ENCODE measurements at regions not wholly inside any gene's neighbourhood (a gene's known extent, or its start where the extent isn't known, plus 50 kb on each side); places are given as distances from the start of the nearest gene placed in this dataset.

DNA sequence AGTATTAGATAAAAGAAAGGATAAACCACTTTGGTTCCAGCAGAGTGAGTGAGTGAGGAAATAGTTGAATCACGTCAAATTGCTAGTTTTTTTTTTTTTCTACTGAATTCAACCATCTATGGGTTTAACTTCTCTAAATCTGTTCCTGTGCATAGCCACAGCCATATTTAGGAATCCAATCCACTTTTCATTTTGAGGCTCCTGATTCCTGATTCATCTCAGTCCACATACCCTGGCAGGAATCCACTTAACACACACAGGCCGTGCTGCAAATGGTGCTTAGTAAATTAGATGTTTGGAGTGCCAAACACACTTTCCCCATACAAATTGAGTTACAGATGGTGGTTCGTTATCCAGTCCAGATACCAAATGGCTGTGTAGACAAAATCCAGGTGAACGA, 220.3 kb downstream of the ALDH8A1 start (continued):
- no peak for TF ChIP-seq SAP30 (IDR thresholded peaks at IDR 0.05; ENCODE audit: insufficient read depth, insufficient replicate concordance, low read length)
- no peak for TF ChIP-seq RFX5 (IDR thresholded peaks at IDR 0.05; ENCODE audit: borderline replicate concordance, low read depth, low read length)
- TF ChIP-seq HDAC6 (IDR thresholded peaks at IDR 0.05; ENCODE audit: low read depth, low read length), result no peak
- TF ChIP-seq JUND (IDR thresholded peaks at IDR 0.05; ENCODE audit: low read length), result no peak
- no peak for TF ChIP-seq RNF2 (IDR thresholded peaks at IDR 0.05; ENCODE audit: borderline replicate concordance, low read depth, low read length, missing control alignments, poor library complexity, severe bottlenecking)
- TF ChIP-seq HDAC2 (IDR thresholded peaks at IDR 0.05; ENCODE audit: borderline replicate concordance in 1 of 2, low read depth in 2 of 2, low read length in 2 of 2), result no peak
- TF ChIP-seq, protein P1, sequence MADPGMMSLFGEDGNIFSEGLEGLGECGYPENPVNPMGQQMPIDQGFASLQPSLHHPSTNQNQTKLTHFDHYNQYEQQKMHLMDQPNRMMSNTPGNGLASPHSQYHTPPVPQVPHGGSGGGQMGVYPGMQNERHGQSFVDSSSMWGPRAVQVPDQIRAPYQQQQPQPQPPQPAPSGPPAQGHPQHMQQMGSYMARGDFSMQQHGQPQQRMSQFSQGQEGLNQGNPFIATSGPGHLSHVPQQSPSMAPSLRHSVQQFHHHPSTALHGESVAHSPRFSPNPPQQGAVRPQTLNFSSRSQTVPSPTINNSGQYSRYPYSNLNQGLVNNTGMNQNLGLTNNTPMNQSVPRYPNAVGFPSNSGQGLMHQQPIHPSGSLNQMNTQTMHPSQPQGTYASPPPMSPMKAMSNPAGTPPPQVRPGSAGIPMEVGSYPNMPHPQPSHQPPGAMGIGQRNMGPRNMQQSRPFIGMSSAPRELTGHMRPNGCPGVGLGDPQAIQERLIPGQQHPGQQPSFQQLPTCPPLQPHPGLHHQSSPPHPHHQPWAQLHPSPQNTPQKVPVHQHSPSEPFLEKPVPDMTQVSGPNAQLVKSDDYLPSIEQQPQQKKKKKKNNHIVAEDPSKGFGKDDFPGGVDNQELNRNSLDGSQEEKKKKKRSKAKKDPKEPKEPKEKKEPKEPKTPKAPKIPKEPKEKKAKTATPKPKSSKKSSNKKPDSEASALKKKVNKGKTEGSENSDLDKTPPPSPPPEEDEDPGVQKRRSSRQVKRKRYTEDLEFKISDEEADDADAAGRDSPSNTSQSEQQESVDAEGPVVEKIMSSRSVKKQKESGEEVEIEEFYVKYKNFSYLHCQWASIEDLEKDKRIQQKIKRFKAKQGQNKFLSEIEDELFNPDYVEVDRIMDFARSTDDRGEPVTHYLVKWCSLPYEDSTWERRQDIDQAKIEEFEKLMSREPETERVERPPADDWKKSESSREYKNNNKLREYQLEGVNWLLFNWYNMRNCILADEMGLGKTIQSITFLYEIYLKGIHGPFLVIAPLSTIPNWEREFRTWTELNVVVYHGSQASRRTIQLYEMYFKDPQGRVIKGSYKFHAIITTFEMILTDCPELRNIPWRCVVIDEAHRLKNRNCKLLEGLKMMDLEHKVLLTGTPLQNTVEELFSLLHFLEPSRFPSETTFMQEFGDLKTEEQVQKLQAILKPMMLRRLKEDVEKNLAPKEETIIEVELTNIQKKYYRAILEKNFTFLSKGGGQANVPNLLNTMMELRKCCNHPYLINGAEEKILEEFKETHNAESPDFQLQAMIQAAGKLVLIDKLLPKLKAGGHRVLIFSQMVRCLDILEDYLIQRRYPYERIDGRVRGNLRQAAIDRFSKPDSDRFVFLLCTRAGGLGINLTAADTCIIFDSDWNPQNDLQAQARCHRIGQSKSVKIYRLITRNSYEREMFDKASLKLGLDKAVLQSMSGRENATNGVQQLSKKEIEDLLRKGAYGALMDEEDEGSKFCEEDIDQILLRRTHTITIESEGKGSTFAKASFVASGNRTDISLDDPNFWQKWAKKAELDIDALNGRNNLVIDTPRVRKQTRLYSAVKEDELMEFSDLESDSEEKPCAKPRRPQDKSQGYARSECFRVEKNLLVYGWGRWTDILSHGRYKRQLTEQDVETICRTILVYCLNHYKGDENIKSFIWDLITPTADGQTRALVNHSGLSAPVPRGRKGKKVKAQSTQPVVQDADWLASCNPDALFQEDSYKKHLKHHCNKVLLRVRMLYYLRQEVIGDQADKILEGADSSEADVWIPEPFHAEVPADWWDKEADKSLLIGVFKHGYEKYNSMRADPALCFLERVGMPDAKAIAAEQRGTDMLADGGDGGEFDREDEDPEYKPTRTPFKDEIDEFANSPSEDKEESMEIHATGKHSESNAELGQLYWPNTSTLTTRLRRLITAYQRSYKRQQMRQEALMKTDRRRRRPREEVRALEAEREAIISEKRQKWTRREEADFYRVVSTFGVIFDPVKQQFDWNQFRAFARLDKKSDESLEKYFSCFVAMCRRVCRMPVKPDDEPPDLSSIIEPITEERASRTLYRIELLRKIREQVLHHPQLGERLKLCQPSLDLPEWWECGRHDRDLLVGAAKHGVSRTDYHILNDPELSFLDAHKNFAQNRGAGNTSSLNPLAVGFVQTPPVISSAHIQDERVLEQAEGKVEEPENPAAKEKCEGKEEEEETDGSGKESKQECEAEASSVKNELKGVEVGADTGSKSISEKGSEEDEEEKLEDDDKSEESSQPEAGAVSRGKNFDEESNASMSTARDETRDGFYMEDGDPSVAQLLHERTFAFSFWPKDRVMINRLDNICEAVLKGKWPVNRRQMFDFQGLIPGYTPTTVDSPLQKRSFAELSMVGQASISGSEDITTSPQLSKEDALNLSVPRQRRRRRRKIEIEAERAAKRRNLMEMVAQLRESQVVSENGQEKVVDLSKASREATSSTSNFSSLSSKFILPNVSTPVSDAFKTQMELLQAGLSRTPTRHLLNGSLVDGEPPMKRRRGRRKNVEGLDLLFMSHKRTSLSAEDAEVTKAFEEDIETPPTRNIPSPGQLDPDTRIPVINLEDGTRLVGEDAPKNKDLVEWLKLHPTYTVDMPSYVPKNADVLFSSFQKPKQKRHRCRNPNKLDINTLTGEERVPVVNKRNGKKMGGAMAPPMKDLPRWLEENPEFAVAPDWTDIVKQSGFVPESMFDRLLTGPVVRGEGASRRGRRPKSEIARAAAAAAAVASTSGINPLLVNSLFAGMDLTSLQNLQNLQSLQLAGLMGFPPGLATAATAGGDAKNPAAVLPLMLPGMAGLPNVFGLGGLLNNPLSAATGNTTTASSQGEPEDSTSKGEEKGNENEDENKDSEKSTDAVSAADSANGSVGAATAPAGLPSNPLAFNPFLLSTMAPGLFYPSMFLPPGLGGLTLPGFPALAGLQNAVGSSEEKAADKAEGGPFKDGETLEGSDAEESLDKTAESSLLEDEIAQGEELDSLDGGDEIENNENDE (IDR thresholded peaks at IDR 0.05; ENCODE audit: insufficient replicate concordance, low read length), result no peak
- TF ChIP-seq SIRT6 (IDR thresholded peaks at IDR 0.05; ENCODE audit: low read length), result no peak
- no peak for TF ChIP-seq CEBPB (IDR thresholded peaks at IDR 0.05; ENCODE audit: low read depth, low read length)
